HEK293 (cell line): ENCODE measurements at regions not wholly inside any gene's neighbourhood (a gene's known extent, or its start where the extent isn't known, plus 50 kb on each side); places are given as distances from the start of the nearest gene placed in this dataset.

Source experiments
- CTCF ChIA-PET: fragments of 350-600 bp; formaldehyde crosslinking; extraction: SDS; loops from one replicate; lab custom pipeline; 2021; ENCODE audit warnings: antibody characterized with exemption; lab: Yijun Ruan, JAX
- POLR2A ChIA-PET: fragments of 300-600 bp; formaldehyde crosslinking; extraction: SDS; loops from one replicate; lab custom pipeline; 2020; ENCODE audit warnings: antibody characterized with exemption, inconsistent platforms; lab: Yijun Ruan, JAX
- H3K27ac ChIP-seq: fragments of 200-500 bp; sonication (Bioruptor generic); 2 replicates; pipeline ENCODE4 v1.5.1; 2014; ENCODE audit warnings: low read depth, low read length, control low read depth, inconsistent platforms; ENCODE audit errors: extremely low read depth
- H3K36me3 ChIP-seq, 2 experiments: fragments of 200-500 bp in 1 of 2; sonication (Bioruptor generic) in 1 of 2; 1 replicate in 1 of 2; 2 replicates in 1 of 2; pipeline ENCODE4 v1.5.1; 2014 to 2017; ENCODE audit warnings: inconsistent platforms in 2 of 2, low read length in 2 of 2; ENCODE audit not compliant: control insufficient read depth in 2 of 2, insufficient read depth in 1 of 2
- H3K4me1 ChIP-seq: fragments of 200-500 bp; sonication (Bioruptor generic); 2 replicates; pipeline ENCODE4 v1.5.1; 2014; ENCODE audit warnings: mild to moderate bottlenecking, low read length, inconsistent platforms; ENCODE audit not compliant: control insufficient read depth, insufficient read depth
- H3K4me3 ChIP-seq: 2 replicates; pipeline ENCODE4 v1.5.1; 2011; ENCODE audit warnings: low read depth, mild to moderate bottlenecking, control low read depth, low read length, moderate library complexity
- H3K9me3 ChIP-seq: fragments of 200-500 bp; sonication (Bioruptor generic); 2 replicates; pipeline ENCODE4 v1.5.1; 2014; ENCODE audit warnings: low read depth, low read length, inconsistent platforms; ENCODE audit not compliant: control insufficient read depth, insufficient read depth
- KLF1 ChIP-seq: fragments of 450-650 bp; formaldehyde crosslinking; IDR thresholded peaks from 2 replicates; pipeline ENCODE4 v1.5.1; 2016; ENCODE audit warnings: missing biosample characterization, missing genetic modification characterization
- KLF9 ChIP-seq: fragments of 450-650 bp; formaldehyde crosslinking; IDR thresholded peaks from 2 replicates; pipeline ENCODE4 v1.5.1; 2016; ENCODE audit warnings: missing biosample characterization, missing genetic modification characterization, low read depth
- MEIS1 ChIP-seq: sonication (generic); formaldehyde crosslinking; IDR thresholded peaks from 2 replicates; pipeline ENCODE4 v1.8.1; 2022; ENCODE audit warnings: missing genetic modification reagents, mild to moderate bottlenecking, borderline replicate concordance
- PRDM4 ChIP-seq: fragments of 450-650 bp; formaldehyde crosslinking; IDR thresholded peaks from 2 replicates; pipeline ENCODE4 v1.5.1; 2017; ENCODE audit warnings: missing biosample characterization, missing genetic modification characterization
- TRIM28 ChIP-seq: IDR thresholded peaks from 2 replicates; pipeline ENCODE4 v1.6.1; 2011; ENCODE audit warnings: low read length, control low read depth, borderline replicate concordance
- YY1 ChIP-seq: fragments of 450-650 bp; formaldehyde crosslinking; IDR thresholded peaks from 2 replicates; pipeline ENCODE4 v1.5.1; 2018; ENCODE audit warnings: missing biosample characterization, missing genetic modification characterization
- ZIC2 ChIP-seq: fragments of 450-650 bp; formaldehyde crosslinking; IDR thresholded peaks from 2 replicates; pipeline ENCODE4 v1.5.1; 2016; ENCODE audit warnings: missing biosample characterization, missing genetic modification characterization
- ZNF121 ChIP-seq: fragments of 450-650 bp; formaldehyde crosslinking; IDR thresholded peaks from 2 replicates; pipeline ENCODE4 v1.5.1; 2016; ENCODE audit warnings: missing biosample characterization, missing genetic modification characterization
- ZNF16 ChIP-seq: fragments of 450-650 bp; formaldehyde crosslinking; IDR thresholded peaks from 2 replicates; pipeline ENCODE4 v1.5.1; 2016; ENCODE audit warnings: low read depth, missing biosample characterization, missing genetic modification characterization
- ZNF184 ChIP-seq: fragments of 450-650 bp; IDR thresholded peaks from 2 replicates; pipeline ENCODE4 v1.5.1; 2018; ENCODE audit warnings: missing biosample characterization, mild to moderate bottlenecking, missing genetic modification characterization
- ZNF202 ChIP-seq: fragments of 450-650 bp; formaldehyde crosslinking; IDR thresholded peaks from 2 replicates; pipeline ENCODE4 v1.5.1; 2016; ENCODE audit warnings: missing biosample characterization, missing genetic modification characterization, borderline replicate concordance
- ZNF311 ChIP-seq: fragments of 450-650 bp; formaldehyde crosslinking; IDR thresholded peaks from 2 replicates; pipeline ENCODE4 v1.5.1; 2017; ENCODE audit warnings: missing biosample characterization, missing genetic modification characterization, borderline replicate concordance
- ZNF341 ChIP-seq: fragments of 450-650 bp; formaldehyde crosslinking; IDR thresholded peaks from 2 replicates; pipeline ENCODE4; 2016; ENCODE audit warnings: low read depth, missing biosample characterization, missing genetic modification characterization
- ZNF362 ChIP-seq: fragments of 450-650 bp; formaldehyde crosslinking; IDR thresholded peaks from 2 replicates; pipeline ENCODE4 v1.5.1; 2016; ENCODE audit warnings: missing biosample characterization, missing genetic modification characterization
- ZNF391 ChIP-seq: fragments of 450-650 bp; formaldehyde crosslinking; IDR thresholded peaks from 2 replicates; pipeline ENCODE4 v1.5.1; 2016; ENCODE audit warnings: low read depth, missing biosample characterization, missing genetic modification characterization, borderline replicate concordance
- ZNF416 ChIP-seq: fragments of 450-650 bp; formaldehyde crosslinking; IDR thresholded peaks from 2 replicates; pipeline ENCODE4 v1.5.1; 2016; ENCODE audit warnings: missing biosample characterization, missing genetic modification characterization
- ZNF433 ChIP-seq: fragments of 450-650 bp; formaldehyde crosslinking; IDR thresholded peaks from 2 replicates; pipeline ENCODE4 v1.5.1; 2016; ENCODE audit warnings: missing biosample characterization, missing genetic modification characterization, low read depth
- ZNF555 ChIP-seq: fragments of 450-650 bp; formaldehyde crosslinking; conservative IDR thresholded peaks from 2 replicates; pipeline ENCODE4 v1.5.1; 2017; ENCODE audit warnings: missing biosample characterization, mild to moderate bottlenecking, missing genetic modification characterization, inconsistent platforms
- ZNF596 ChIP-seq: fragments of 450-650 bp; IDR thresholded peaks from 2 replicates; pipeline ENCODE4 v1.5.0; 2018; ENCODE audit warnings: missing biosample characterization, mild to moderate bottlenecking, missing genetic modification characterization, moderate library complexity
- ZNF624 ChIP-seq: fragments of 450-650 bp; formaldehyde crosslinking; IDR thresholded peaks from 2 replicates; pipeline ENCODE4 v1.5.1; 2017; ENCODE audit warnings: missing biosample characterization, missing genetic modification characterization
- ZNF704 ChIP-seq: fragments of 450-650 bp; formaldehyde crosslinking; IDR thresholded peaks from 2 replicates; pipeline ENCODE4 v1.5.1; 2016; ENCODE audit warnings: missing biosample characterization, missing genetic modification characterization
- ZNF768 ChIP-seq: fragments of 450-650 bp; formaldehyde crosslinking; IDR thresholded peaks from 2 replicates; pipeline ENCODE4 v1.5.1; 2018; ENCODE audit warnings: missing biosample characterization, mild to moderate bottlenecking, missing genetic modification characterization
- ZNF830 ChIP-seq: fragments of 450-650 bp; IDR thresholded peaks from 2 replicates; pipeline ENCODE4 v1.5.0; 2018; ENCODE audit warnings: missing biosample characterization, missing genetic modification characterization, low read depth, mild to moderate bottlenecking, moderate library complexity

DNA sequence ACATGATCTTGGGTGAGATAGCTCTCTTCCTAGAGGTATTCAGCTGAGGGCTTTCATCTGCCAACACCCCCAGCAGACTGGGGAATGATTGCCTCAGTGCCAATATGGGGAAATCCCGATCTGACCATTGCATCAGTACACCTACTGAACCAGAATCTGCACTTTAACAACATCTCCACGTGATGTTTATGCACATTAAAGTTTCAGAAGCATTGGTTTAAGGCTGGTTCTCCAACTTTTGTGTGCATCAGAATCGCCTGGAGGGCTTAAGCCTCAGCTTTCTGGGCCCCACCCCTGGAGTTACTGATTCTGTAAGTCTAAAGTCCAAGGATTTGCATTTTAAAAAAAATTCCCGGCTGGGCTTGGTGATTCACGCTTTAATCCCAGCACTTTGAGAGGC is 123.6 kb upstream of the MED13 start:
- POLR2A ChIA-PET: no interaction called here
- CTCF ChIA-PET: interaction anchor here (0.6 kb wide), 1 partner anchor 66 kb away, joined by 3 read pairs; no protein-coding TSS in a partner anchor
- H3K4me3 ChIP-seq: no peak overlapping the region
- no peaks in the 10 kb centered on the region for H3K4me1 ChIP-seq
- no peak overlapping the region for H3K27ac ChIP-seq
- no peak for TF ChIP-seq ZNF704 (tag by site-specific recombination)
- no peak for TF ChIP-seq ZNF416 (tag by site-specific recombination)
- TF ChIP-seq ZNF391 (tag by site-specific recombination): no peak
- no peak for TF ChIP-seq ZNF362 (tag by site-specific recombination)
- no peak for TF ChIP-seq KLF9 (tag by site-specific recombination)
- TF ChIP-seq ZNF830 (tag by site-specific recombination): no peak
- no peak for TF ChIP-seq ZNF121 (tag by site-specific recombination)
- no peak for TF ChIP-seq YY1
- TF ChIP-seq ZNF184 (tag by site-specific recombination): no peak
- no peak for TF ChIP-seq KLF1 (tag by site-specific recombination)
- TF ChIP-seq ZNF596: no peak
- no peak for TF ChIP-seq ZNF768
- no peak for TF ChIP-seq ZNF555 (tag by site-specific recombination)
- TF ChIP-seq ZNF311 (tag by site-specific recombination): no peak
- TF ChIP-seq ZNF341 (tag by site-specific recombination): no peak
- TF ChIP-seq ZNF16 (tag by site-specific recombination): no peak
- TF ChIP-seq MEIS1 (CRISPR knock-in tag): no peak
- no peak for TF ChIP-seq ZNF624
- no peak for TF ChIP-seq ZNF202
- H3K36me3 ChIP-seq: no peaks in the 10 kb centered on the region
- no peaks in the 10 kb centered on the region for H3K9me3 ChIP-seq

DNA sequence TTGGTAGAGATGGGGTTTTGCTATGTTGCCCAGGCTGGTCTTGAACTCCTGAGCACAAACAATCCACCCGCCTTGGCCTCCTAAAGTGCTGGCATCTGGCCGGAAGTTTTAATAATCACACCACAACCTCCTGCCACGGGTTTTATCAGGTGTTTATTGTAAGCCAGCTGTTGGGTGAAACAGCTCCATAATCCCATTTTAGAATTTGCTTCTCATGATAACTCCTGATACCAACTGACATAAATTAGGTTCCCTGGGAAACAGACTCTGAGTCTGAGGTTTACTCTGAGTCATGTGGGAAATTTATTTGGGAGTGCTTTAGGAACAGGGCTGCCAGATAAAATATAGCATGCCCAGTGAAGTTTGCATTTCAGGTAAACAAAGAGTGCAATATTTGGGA is 122.6 kb upstream of the MED13 start:
- Histone ChIP-seq H3K27ac (no peak overlapping the region), H3K9me3 (no peaks in the 10 kb centered on the region), H3K36me3 (no peaks in the 10 kb centered on the region), H3K4me3 (no peak overlapping the region), H3K4me1 (no peaks in the 10 kb centered on the region)
- ChIA-PET CTCF (no interaction called here), POLR2A (no interaction called here)
- TF ChIP-seq TRIM28 (no peak), ZNF433 (tag by site-specific recombination) (no peak), ZNF768 (no peak)

DNA sequence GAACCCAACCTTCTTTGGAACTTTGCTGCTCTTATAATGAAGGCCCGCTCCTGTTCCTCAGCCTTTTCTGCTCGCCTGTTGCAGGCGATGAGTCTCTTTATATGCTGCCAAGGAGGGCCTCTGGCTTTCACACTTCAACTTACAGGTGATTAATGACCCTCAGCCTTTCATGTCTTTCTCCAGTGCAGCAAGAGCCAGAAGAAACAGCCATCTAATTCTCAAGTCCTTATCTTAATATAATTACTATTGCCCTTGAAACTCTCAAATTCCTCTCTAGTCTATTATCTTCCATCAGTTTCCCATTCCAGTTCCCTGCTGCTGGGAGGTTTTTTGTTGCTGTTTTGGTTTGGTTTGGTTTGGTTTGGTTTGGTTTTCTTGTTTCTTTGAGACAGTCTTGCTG is 121.8 kb upstream of the MED13 start:
- H3K36me3 ChIP-seq: no peaks in the 10 kb centered on the region
- POLR2A ChIA-PET: no interaction called here
- H3K4me1 ChIP-seq: no peaks in the 10 kb centered on the region
- no peak overlapping the region for H3K4me3 ChIP-seq
- no peaks in the 10 kb centered on the region for H3K9me3 ChIP-seq
- H3K27ac ChIP-seq: no peak overlapping the region
- CTCF ChIA-PET: no interaction called here
- TF ChIP-seq ZIC2 (no peak), PRDM4 (0 out of 2 replicates have a peak, but pooled peaks have one; percentile 50)
